Fibroblast of lung (primary cell): ENCODE measurements at regions not wholly inside any gene's neighbourhood (a gene's known extent, or its start where the extent isn't known, plus 50 kb on each side); places are given as distances from the start of the nearest gene placed in this dataset.

Source experiments
- DNase-seq, 2 donors: peaks; one replicate each; pipeline versions ENCODE4 v3.0.0 to v3.0.0-alpha.2; 2010; ENCODE audit warnings: low read depth in 2 of 2
- H2AFZ ChIP-seq: 2 replicates; pipeline ENCODE4 v1.5.1; 2012; ENCODE audit warnings: low read length, control low read depth, inconsistent platforms
- H3K27ac ChIP-seq: 2 replicates; pipeline ENCODE4 v1.5.1; 2011; ENCODE audit warnings: low read length, control low read depth; ENCODE audit not compliant: insufficient read depth
- H3K27me3 ChIP-seq: 2 replicates; pipeline ENCODE4 v1.5.1; 2011; ENCODE audit warnings: mild to moderate bottlenecking, low read length; ENCODE audit not compliant: control insufficient read depth, insufficient read depth
- H3K36me3 ChIP-seq: 2 replicates; pipeline ENCODE4 v1.5.1; 2011; ENCODE audit warnings: low read length; ENCODE audit not compliant: control insufficient read depth, insufficient read depth
- H3K4me1 ChIP-seq: 2 replicates; pipeline ENCODE4 v1.5.1; 2011; ENCODE audit warnings: low read length; ENCODE audit not compliant: control insufficient read depth, insufficient read depth; ENCODE audit errors: extremely low read depth
- H3K4me2 ChIP-seq: 2 replicates; pipeline ENCODE4 v1.5.1; 2011; ENCODE audit warnings: low read length, control low read depth; ENCODE audit not compliant: insufficient read depth; ENCODE audit errors: extremely low read depth
- H3K4me3 ChIP-seq, 4 experiments: fragments of 200-600 bp in 1 of 4; sonication (generic) in 1 of 4; replicated peaks in 1 of 4; 2 replicates each; pipeline ENCODE4 v1.5.1; 2011 to 2016; ENCODE audit warnings: low read length in 4 of 4, low read depth in 3 of 4, mild to moderate bottlenecking in 3 of 4, control low read depth in 2 of 4, inconsistent platforms in 1 of 4, mixed read lengths in 1 of 4; ENCODE audit not compliant: insufficient read depth in 1 of 4; ENCODE audit errors: control extremely low read depth in 1 of 4
- H3K79me2 ChIP-seq: 2 replicates; pipeline ENCODE4 v1.5.1; 2012; ENCODE audit warnings: mild to moderate bottlenecking, low read length, inconsistent platforms; ENCODE audit not compliant: control insufficient read depth, insufficient read depth
- H3K9ac ChIP-seq: 2 replicates; pipeline ENCODE4 v1.5.1; 2011; ENCODE audit warnings: mild to moderate bottlenecking, low read length, control low read depth; ENCODE audit not compliant: insufficient read depth
- H3K9me3 ChIP-seq: 2 replicates; pipeline ENCODE4 v1.5.1; 2012; ENCODE audit warnings: low read depth, low read length; ENCODE audit not compliant: control insufficient read depth, insufficient read depth
- H4K20me1 ChIP-seq: 2 replicates; pipeline ENCODE4 v1.5.1; 2011; ENCODE audit warnings: low read length; ENCODE audit not compliant: control insufficient read depth, insufficient read depth; ENCODE audit errors: extremely low read depth
- CTCF ChIP-seq, 2 donors: IDR thresholded peaks in 1 of 2; conservative IDR thresholded peaks in 1 of 2; 1 replicate in 1 of 2; 2 replicates in 1 of 2; pipeline ENCODE4 v1.5.1; 2011 to 2012; ENCODE audit warnings: low read length in 2 of 2, control low read depth in 1 of 2, inconsistent platforms in 1 of 2, low read depth in 1 of 2, mild to moderate bottlenecking in 1 of 2
- EZH2 ChIP-seq: IDR thresholded peaks from 2 replicates; pipeline ENCODE4 v1.5.1; 2012; ENCODE audit warnings: low read length, control low read depth, mild to moderate bottlenecking; ENCODE audit errors: missing control alignments

DNA sequence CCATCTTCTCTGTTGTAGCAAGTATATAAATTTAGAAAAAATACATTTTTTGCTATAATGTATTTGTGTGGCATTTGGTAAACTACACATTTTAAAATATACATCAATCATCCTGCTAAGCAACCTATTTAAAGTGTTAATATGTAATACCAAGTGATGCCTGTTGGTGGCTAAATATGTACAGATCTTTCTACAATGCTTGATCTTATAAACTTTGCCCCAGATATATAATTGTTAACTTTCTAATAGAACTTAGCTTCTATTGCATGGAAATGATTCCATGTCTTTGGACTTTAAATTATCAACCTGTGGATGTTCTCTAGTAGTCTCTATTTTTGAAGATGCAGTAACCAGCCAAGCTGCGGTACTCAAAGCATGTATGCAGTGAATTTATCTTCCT is 1260.4 kb upstream of the RAG2 start:
- DNase-seq = no peak
- H3K9me3 ChIP-seq = no peaks in the 10 kb centered on the region
- H3K36me3 ChIP-seq = no peaks in the 10 kb centered on the region

GRCh38 chr11:37857726-37858125 is 1259.7 kb upstream of the RAG2 start:
- Histone ChIP-seq H3K4me1 (no peaks in the 10 kb centered on the region), H3K36me3 (no peaks in the 10 kb centered on the region), H4K20me1 (no peaks in the 10 kb centered on the region), H3K79me2 (no peaks in the 10 kb centered on the region), H3K4me3 (no peak overlapping the region), H3K27ac (no peak overlapping the region), H3K4me2 (no peak overlapping the region), H3K27me3 (no peaks in the 10 kb centered on the region), H3K9me3 (no peaks in the 10 kb centered on the region), H3K9ac (no peak overlapping the region), H2AFZ (no peak overlapping the region)
- no peak for DNase-seq
- TF ChIP-seq EZH2 (no peak), CTCF (conservative IDR thresholded peaks at IDR 0.05 in 1 of 2, IDR thresholded peaks at IDR 0.05 in 1 of 2; ENCODE audit: low read depth in 1 of 2, low read length in 2 of 2) (no peak)

More for the DNA sequence above, 1260.4 kb upstream of the RAG2 start:
- Histone ChIP-seq H3K4me1 (no peaks in the 10 kb centered on the region), H3K79me2 (no peaks in the 10 kb centered on the region), H3K9ac (no peak overlapping the region), H2AFZ (no peak overlapping the region), H4K20me1 (no peaks in the 10 kb centered on the region), H3K4me2 (no peak overlapping the region), H3K4me3 (no peak overlapping the region), H3K27ac (no peak overlapping the region), H3K27me3 (no peaks in the 10 kb centered on the region)
- no peak for TF ChIP-seq EZH2
- TF ChIP-seq CTCF (conservative IDR thresholded peaks at IDR 0.05 in 1 of 2, IDR thresholded peaks at IDR 0.05 in 1 of 2; ENCODE audit: low read depth in 1 of 2, low read length in 2 of 2) = peak in 1 of 2 donors; percentile 2

DNA sequence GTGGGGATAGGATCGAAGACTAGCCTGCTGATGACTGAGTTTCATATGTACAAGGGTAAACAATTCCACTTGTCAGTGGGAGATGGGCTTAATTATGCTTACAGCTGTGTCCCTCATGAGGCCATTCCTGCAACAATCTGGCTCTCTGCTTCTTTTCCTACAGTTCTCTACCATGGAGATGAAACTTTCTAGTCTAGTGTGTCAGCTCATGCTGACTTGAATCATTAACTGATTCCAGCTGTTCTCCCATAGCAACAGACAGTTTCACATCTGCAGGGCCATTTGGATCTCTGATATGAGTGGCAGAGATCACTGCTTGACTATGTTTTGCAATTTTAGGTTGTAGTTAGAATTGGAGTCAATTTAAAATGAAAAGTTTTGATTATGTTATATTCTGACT is 1251.7 kb upstream of the RAG2 start:
- Histone ChIP-seq H3K4me1 (no peaks in the 10 kb centered on the region), H3K27me3 (no peaks in the 10 kb centered on the region), H2AFZ (no peak overlapping the region), H3K4me2 (no peak overlapping the region), H3K79me2 (no peaks in the 10 kb centered on the region), H3K9me3 (no peaks in the 10 kb centered on the region), H4K20me1 (no peaks in the 10 kb centered on the region), H3K36me3 (no peaks in the 10 kb centered on the region), H3K27ac (no peak overlapping the region), H3K4me3 (no peak overlapping the region), H3K9ac (no peak overlapping the region)
- DNase-seq = peak in 1 of 2 donors; percentile 10
- TF ChIP-seq EZH2 (no peak), CTCF (conservative IDR thresholded peaks at IDR 0.05 in 1 of 2, IDR thresholded peaks at IDR 0.05 in 1 of 2; ENCODE audit: low read depth in 1 of 2, low read length in 2 of 2) (no peak)
